ENCODE measurements at regions not wholly inside any gene's neighbourhood (a gene's known extent, or its start where the extent isn't known, plus 50 kb on each side); places are given as distances from the start of the nearest gene placed in this dataset.

- H3K4me2 ChIP-seq (ENCODE audit: low read length), result no peak overlapping the region
These were observed 1498.5 kb upstream of the TMEM132C start for GRCh38 chr12:126768517-126768916.

GRCh38 chr12:126770188-126770587 is 1496.8 kb upstream of the TMEM132C start:
- Histone ChIP-seq H2AFZ (ENCODE audit: low read length) (no peak overlapping the region), H3K4me2 (ENCODE audit: low read length) (no peak overlapping the region), H3K27ac (ENCODE audit: low read depth, low read length, poor library complexity, severe bottlenecking) (no peak overlapping the region), H3F3A (ENCODE audit: insufficient read depth, low read length) (no peaks in the 10 kb centered on the region), H3K79me2 (ENCODE audit: insufficient read depth, low read length) (no peaks in the 10 kb centered on the region), H3K36me3 (ENCODE audit: insufficient read depth, low read length) (no peaks in the 10 kb centered on the region), H3K4me1 (ENCODE audit: insufficient read depth, low read length, severe bottlenecking) (no peaks in the 10 kb centered on the region), H4K20me1 (ENCODE audit: insufficient read depth, low read length) (no peaks in the 10 kb centered on the region), H3K27me3 (ENCODE audit: insufficient read depth, low read length) (no peaks in the 10 kb centered on the region), H3K9me2 (ENCODE audit: low read depth, low read length) (no peaks in the 10 kb centered on the region), H3K9me3 (ENCODE audit: low read length) (no peaks in the 10 kb centered on the region), H3K9ac (ENCODE audit: low read length) (no peak overlapping the region), H3K4me3 (ENCODE audit: low read depth, low read length, poor library complexity, severe bottlenecking) (no peak overlapping the region)
- TF ChIP-seq EZH2 (IDR thresholded peaks at IDR 0.05; ENCODE audit: borderline replicate concordance, low read length) (no peak), CTCF (IDR thresholded peaks at IDR 0.05; ENCODE audit: low read length) (no peak)

More at GRCh38 chr12:126768517-126768916, 1498.5 kb upstream of the TMEM132C start:
- Histone ChIP-seq H3K4me3 (ENCODE audit: low read depth, low read length, poor library complexity, severe bottlenecking) (no peak overlapping the region), H3K36me3 (ENCODE audit: insufficient read depth, low read length) (no peaks in the 10 kb centered on the region), H3K4me1 (ENCODE audit: insufficient read depth, low read length, severe bottlenecking) (no peaks in the 10 kb centered on the region), H3K9me3 (ENCODE audit: low read length) (no peaks in the 10 kb centered on the region), H3K9me2 (ENCODE audit: low read depth, low read length) (no peaks in the 10 kb centered on the region), H3F3A (ENCODE audit: insufficient read depth, low read length) (no peaks in the 10 kb centered on the region), H3K27ac (ENCODE audit: low read depth, low read length, poor library complexity, severe bottlenecking) (no peak overlapping the region), H4K20me1 (ENCODE audit: insufficient read depth, low read length) (no peaks in the 10 kb centered on the region), H2AFZ (ENCODE audit: low read length) (no peak overlapping the region), H3K79me2 (ENCODE audit: insufficient read depth, low read length) (no peaks in the 10 kb centered on the region), H3K27me3 (ENCODE audit: insufficient read depth, low read length) (no peaks in the 10 kb centered on the region), H3K9ac (ENCODE audit: low read length) (no peak overlapping the region)
- TF ChIP-seq EZH2 (IDR thresholded peaks at IDR 0.05; ENCODE audit: borderline replicate concordance, low read length), result no peak
- no peak for TF ChIP-seq CTCF (IDR thresholded peaks at IDR 0.05; ENCODE audit: low read length)

DNA sequence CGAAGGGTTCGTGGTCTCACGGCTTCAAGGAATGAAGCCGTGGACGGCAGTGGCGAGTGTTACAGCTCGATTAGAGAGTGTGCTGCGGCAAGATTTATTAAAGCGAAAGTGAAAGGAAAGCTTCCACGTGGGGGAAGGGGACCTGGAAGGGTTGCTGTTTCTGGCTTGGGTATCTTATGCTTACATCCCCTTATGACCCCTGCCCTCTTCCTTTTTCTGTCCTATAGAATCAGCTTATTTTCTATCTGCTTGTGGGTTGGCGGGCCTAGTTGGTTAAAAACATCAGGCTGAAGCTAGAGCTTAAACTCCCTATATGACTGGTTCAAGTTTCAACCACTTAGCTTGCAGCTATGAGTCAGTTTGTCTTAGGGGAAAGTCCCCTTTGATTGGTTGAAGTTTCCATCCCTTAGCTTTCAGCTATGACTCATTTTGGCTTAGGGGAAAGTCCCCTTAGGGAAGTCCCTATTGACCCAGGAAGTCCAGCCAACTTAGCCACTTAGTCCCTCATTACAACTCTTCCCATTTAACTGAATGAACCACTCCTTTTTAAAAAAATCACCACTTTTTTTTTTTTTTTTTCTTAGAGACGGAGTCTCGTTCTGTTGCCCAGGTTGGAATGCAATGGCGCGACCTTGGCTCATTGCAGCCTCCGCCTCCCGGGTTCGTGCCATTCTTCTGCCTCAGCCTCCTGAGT is 1494.7 kb upstream of the TMEM132C start:
- Histone ChIP-seq H3K27ac (ENCODE audit: low read depth, low read length, poor library complexity, severe bottlenecking) (no peak overlapping the region), H3K79me2 (ENCODE audit: insufficient read depth, low read length) (no peaks in the 10 kb centered on the region), H4K20me1 (ENCODE audit: insufficient read depth, low read length) (no peaks in the 10 kb centered on the region), H3K4me3 (ENCODE audit: low read depth, low read length, poor library complexity, severe bottlenecking) (peak overlapping the region; percentile 27), H3K9me3 (ENCODE audit: low read length) (no peaks in the 10 kb centered on the region), H3K4me2 (ENCODE audit: low read length) (peak overlapping the region; percentile 19; the same call in 1 of the 2 replicates), H3K9ac (ENCODE audit: low read length) (no peak overlapping the region), H3F3A (ENCODE audit: insufficient read depth, low read length) (no peaks in the 10 kb centered on the region), H3K4me1 (ENCODE audit: insufficient read depth, low read length, severe bottlenecking) (no peaks in the 10 kb centered on the region), H3K9me2 (ENCODE audit: low read depth, low read length) (no peaks in the 10 kb centered on the region), H2AFZ (ENCODE audit: low read length) (0 out of 2 replicates have a peak overlapping the region, but pooled peaks have one; percentile 47), H3K27me3 (ENCODE audit: insufficient read depth, low read length) (no peaks in the 10 kb centered on the region), H3K36me3 (ENCODE audit: insufficient read depth, low read length) (no peaks in the 10 kb centered on the region)
- no peak for TF ChIP-seq CTCF (IDR thresholded peaks at IDR 0.05; ENCODE audit: low read length)
- TF ChIP-seq EZH2 (IDR thresholded peaks at IDR 0.05; ENCODE audit: borderline replicate concordance, low read length), result no peak
